Thyroid gland (tissue), 4 donors: ENCODE measurements at regions not wholly inside any gene's neighbourhood (a gene's known extent, or its start where the extent isn't known, plus 50 kb on each side); places are given as distances from the start of the nearest gene placed in this dataset.
"Not testable (repeated sequence)": the region's sequence is repeated elsewhere in the genome, so short reads cannot be mapped to it uniquely, and the experiment has no call there.

ENCODE experiments used
- DNase-seq, 2 donors: peaks; one replicate each; pipeline ENCODE4 v3.0.0-alpha.2; 2019
- H3K27ac ChIP-seq, 3 donors: fragments of 200-600 bp; sonication (generic); 1 replicate in 2 of 3; 2 replicates in 1 of 3; pipeline ENCODE4 v1.5.1; 2016 to 2019; ENCODE audit warnings: mild to moderate bottlenecking in 1 of 3, moderate library complexity in 1 of 3
- H3K27me3 ChIP-seq: fragments of 200-600 bp; sonication (generic); one replicate; pipeline ENCODE4 v1.5.1; 2019
- H3K36me3 ChIP-seq, 2 donors: fragments of 200-600 bp; sonication (generic); one replicate each; pipeline ENCODE4 v1.5.1; 2016 to 2019
- H3K4me1 ChIP-seq, 2 donors: fragments of 200-600 bp; sonication (generic); one replicate each; pipeline ENCODE4 v1.5.1; 2017 to 2019
- H3K4me3 ChIP-seq, 3 donors: fragments of 200-600 bp; sonication (generic); replicated peaks in 1 of 3; 1 replicate in 2 of 3; 2 replicates in 1 of 3; pipeline ENCODE4 v1.5.1; 2016; ENCODE audit warnings: mild to moderate bottlenecking in 1 of 3
- H3K9me3 ChIP-seq: fragments of 200-600 bp; sonication (generic); one replicate; pipeline ENCODE4 v1.5.1; 2017
- CTCF ChIP-seq, 6 experiments: fragments of 200-600 bp in 3 of 6; fragments of 450-650 bp in 3 of 6; sonication (generic) in 3 of 6; IDR thresholded peaks; one replicate each; pipeline ENCODE4 v1.5.1; 2016 to 2019; ENCODE audit warnings: antibody characterized with exemption in 6 of 6, mild to moderate bottlenecking in 2 of 6, inconsistent platforms in 1 of 6, moderate library complexity in 1 of 6
- POLR2A ChIP-seq, 2 donors: fragments of 450-650 bp; IDR thresholded peaks; one replicate each; pipeline ENCODE4 v1.6.1; 2017; ENCODE audit warnings: antibody characterized with exemption in 2 of 2, mild to moderate bottlenecking in 2 of 2, moderate library complexity in 1 of 2
- WGBS, 2 donors: methylation state at CpG; one replicate each; pipeline ENCODE4 v1.1.5; 2017; 5-methylcytosine and 5-hydroxymethylcytosine counted together
- intact Hi-C: fragments of 100-400 bp; cut with DNase I; formaldehyde crosslinking; loops from one replicate; pipeline ENCODE4 v1.15.1; 2023

- H3K9me3 ChIP-seq: no peaks in the 10 kb centered on the region
- intact Hi-C loops: no loop called here
- WGBS, 2 donors: 77 to 89% methylated on average over 6 of the region's 6 CpGs
- TF ChIP-seq POLR2A (IDR thresholded peaks at IDR 0.05): no peak
- no peak overlapping the region for H3K27ac ChIP-seq
- no peak for DNase-seq
- no peaks in the 10 kb centered on the region for H3K36me3 ChIP-seq
- H3K4me1 ChIP-seq: no peaks in the 10 kb centered on the region
- no peak overlapping the region for H3K4me3 ChIP-seq
- no peaks in the 10 kb centered on the region for H3K27me3 ChIP-seq
These were observed 435.4 kb downstream of the BRD1 start for GRCh38 chr22:49392247-49392646.

GRCh38 chr22:49391436-49391835 lies 436.2 kb downstream of the BRD1 start:
- no peak for TF ChIP-seq CTCF (IDR thresholded peaks at IDR 0.05)
- TF ChIP-seq POLR2A (IDR thresholded peaks at IDR 0.05): no peak
- whole genome bisulfite sequencing, 2 donors: 82 to 98% methylated on average over 6 to 15 of the region's 18 CpGs
- H3K36me3 ChIP-seq: no peaks in the 10 kb centered on the region
- no peaks in the 10 kb centered on the region for H3K4me1 ChIP-seq
- no peak overlapping the region for H3K4me3 ChIP-seq
- H3K27me3 ChIP-seq: no peaks in the 10 kb centered on the region
- no peak overlapping the region for H3K27ac ChIP-seq
- H3K9me3 ChIP-seq: no peaks in the 10 kb centered on the region
- intact Hi-C loops: no loop called here
- no peak for DNase-seq

- no peak overlapping the region for H3K27ac ChIP-seq
- intact Hi-C loops: no loop called here
- 95 to 97% methylated on average over 7 of the region's 7 CpGs for WGBS, 2 donors
These were observed 436.7 kb downstream of the BRD1 start for GRCh38 chr22:49390954-49391353.

GRCh38 chr22:49383909-49384308 lies 443.8 kb downstream of the BRD1 start:
- H3K27ac ChIP-seq, DNase-seq, H3K4me3 ChIP-seq, H3K36me3 ChIP-seq, H3K9me3 ChIP-seq, intact Hi-C loops, H3K4me1 ChIP-seq, H3K27me3 ChIP-seq: not testable (repeated sequence)
- 67 to 73% methylated on average over 7 of the region's 7 CpGs for WGBS, 2 donors

More at GRCh38 chr22:49390954-49391353, 436.7 kb downstream of the BRD1 start:
- Histone ChIP-seq H3K4me1 (no peaks in the 10 kb centered on the region), H3K4me3 (no peak overlapping the region), H3K9me3 (no peaks in the 10 kb centered on the region), H3K36me3 (no peaks in the 10 kb centered on the region), H3K27me3 (no peaks in the 10 kb centered on the region)
- TF ChIP-seq CTCF (IDR thresholded peaks at IDR 0.05) (no peak), POLR2A (IDR thresholded peaks at IDR 0.05) (no peak)
- no peak for DNase-seq

GRCh38 chr22:49382451-49382735 lies 445.3 kb downstream of the BRD1 start:
- TF ChIP-seq POLR2A (IDR thresholded peaks at IDR 0.05) (no peak), CTCF (IDR thresholded peaks at IDR 0.05) (no peak)
- no peak overlapping the region for H3K27ac ChIP-seq
- no peaks in the 10 kb centered on the region for H3K36me3 ChIP-seq
- no peak overlapping the region for H3K4me3 ChIP-seq
- no peaks in the 10 kb centered on the region for H3K4me1 ChIP-seq
- DNase-seq: no peak
- no peaks in the 10 kb centered on the region for H3K9me3 ChIP-seq
- intact Hi-C loops: no loop called here
- H3K27me3 ChIP-seq: no peaks in the 10 kb centered on the region
- 82 to 87% methylated on average over 5 to 6 of the region's 6 CpGs for WGBS, 2 donors

GRCh38 chr22:49381595-49382450 lies 445.9 kb downstream of the BRD1 start:
- WGBS, 2 donors: 49 to 58% methylated on average over 18 of the region's 18 CpGs
- Histone ChIP-seq H3K27me3 (no peaks in the 10 kb centered on the region), H3K27ac (no peak overlapping the region), H3K9me3 (no peaks in the 10 kb centered on the region), H3K4me1 (no peaks in the 10 kb centered on the region), H3K36me3 (no peaks in the 10 kb centered on the region), H3K4me3 (no peak overlapping the region)
- TF ChIP-seq CTCF (IDR thresholded peaks at IDR 0.05) (no peak), POLR2A (IDR thresholded peaks at IDR 0.05) (no peak)
- intact Hi-C loops: no loop called here
- DNase-seq: no peak
